SK-N-MC (cell line): ENCODE measurements at regions not wholly inside any gene's neighbourhood (a gene's known extent, or its start where the extent isn't known, plus 50 kb on each side); places are given as distances from the start of the nearest gene placed in this dataset.
"Not testable (repeated sequence)": the region's sequence is repeated elsewhere in the genome, so short reads cannot be mapped to it uniquely, and the experiment has no call there.

Experiments used
- DNase-seq: peaks from one replicate; pipeline ENCODE4 v3.0.0-alpha.2; 2011; ENCODE audit warnings: low read depth, low spot score
- H3K27ac ChIP-seq: fragments of 200-600 bp; sonication (generic); 2 replicates; pipeline ENCODE4 v1.5.1; 2016; ENCODE audit warnings: mixed run types
- H3K36me3 ChIP-seq: fragments of 200-600 bp; sonication (generic); 2 replicates; pipeline ENCODE4 v1.6.1; 2017; ENCODE audit warnings: antibody characterized with exemption, low read length, mixed read lengths; ENCODE audit not compliant: insufficient read depth
- H3K4me3 ChIP-seq: fragments of 200-600 bp; sonication (generic); 2 replicates; pipeline ENCODE4 v1.5.1; 2016
- H3K9ac ChIP-seq: fragments of 200-600 bp; sonication (generic); 2 replicates; pipeline ENCODE4 v1.8.0; 2017; ENCODE audit warnings: mixed run types, mixed read lengths; ENCODE audit not compliant: insufficient read length
- H3K9me3 ChIP-seq: fragments of 200-600 bp; sonication (generic); 2 replicates; pipeline ENCODE4 v1.6.1; 2017; ENCODE audit warnings: low read depth, mild to moderate bottlenecking, antibody characterized with exemption, low read length, moderate library complexity, mixed read lengths
- EZH2 ChIP-seq: fragments of 200-600 bp; sonication (generic); IDR thresholded peaks from one replicate; pipeline ENCODE4 v1.6.1; 2017; ENCODE audit warnings: antibody characterized with exemption
- FOXP2 ChIP-seq: optimal IDR thresholded peaks from 2 replicates; pipeline ENCODE3; 2011; ENCODE audit warnings: mild to moderate bottlenecking, moderate library complexity; ENCODE audit not compliant: insufficient read depth; ENCODE audit errors: extremely low read length, control extremely low read depth
- POLR2AphosphoS5 ChIP-seq: IDR thresholded peaks from 2 replicates; pipeline ENCODE4 v1.6.1; 2012; ENCODE audit warnings: mild to moderate bottlenecking, low read depth, low read length, borderline replicate concordance

DNA sequence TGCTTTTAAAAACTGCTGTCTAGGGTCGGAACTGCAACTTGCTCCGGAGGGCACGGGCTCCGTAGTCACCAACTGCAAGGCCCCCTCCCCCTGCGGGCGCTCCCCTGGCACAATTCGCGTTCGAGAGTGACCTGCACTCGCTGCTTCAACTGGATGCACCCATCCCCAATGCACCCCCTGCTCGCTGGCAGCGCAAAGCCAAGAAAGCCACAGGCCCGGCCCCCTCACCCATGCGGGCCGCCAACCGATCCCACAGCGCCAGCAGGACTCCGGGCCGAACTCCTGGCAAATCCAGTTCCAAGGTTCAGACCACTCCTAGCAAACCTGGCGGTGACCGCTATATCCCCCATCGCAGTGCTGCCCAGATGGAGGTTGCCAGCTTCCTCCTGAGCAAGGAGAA, 64.2 kb upstream of the GAS1 start:
- H3K9me3 ChIP-seq: no peaks in the 10 kb centered on the region
- no peak for DNase-seq
- no peak for TF ChIP-seq EZH2
- no peak for TF ChIP-seq FOXP2
- TF ChIP-seq POLR2AphosphoS5: no peak
- no peaks in the 10 kb centered on the region for H3K36me3 ChIP-seq
- no peak overlapping the region for H3K4me3 ChIP-seq
- H3K27ac ChIP-seq: no peak overlapping the region
- no peak overlapping the region for H3K9ac ChIP-seq

DNA sequence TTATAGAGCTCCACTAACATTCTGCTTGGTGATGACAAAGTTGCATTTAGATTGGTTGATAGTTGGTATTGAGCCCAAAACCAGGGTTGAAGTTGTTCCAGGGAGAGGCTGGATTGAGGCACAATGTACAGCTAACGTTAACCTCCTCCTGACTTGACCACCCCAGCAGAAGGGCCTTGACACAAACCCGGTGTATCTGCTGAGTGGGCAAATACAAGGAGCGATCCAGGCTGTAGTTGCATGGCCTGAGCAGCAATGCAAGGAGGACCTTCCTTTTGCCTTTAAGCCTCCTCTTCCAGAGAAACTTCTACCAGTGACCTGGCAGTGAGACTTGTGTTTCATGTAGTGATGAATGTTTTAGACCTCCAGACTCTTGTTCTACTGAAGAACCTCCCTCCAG, 66.2 kb upstream of the GAS1 start:
- Histone ChIP-seq H3K4me3 (no peak overlapping the region), H3K36me3 (no peaks in the 10 kb centered on the region), H3K9me3 (no peaks in the 10 kb centered on the region), H3K27ac (no peak overlapping the region), H3K9ac (no peak overlapping the region)
- DNase-seq: no peak
- TF ChIP-seq FOXP2 (no peak), POLR2AphosphoS5 (no peak), EZH2 (no peak)

DNA sequence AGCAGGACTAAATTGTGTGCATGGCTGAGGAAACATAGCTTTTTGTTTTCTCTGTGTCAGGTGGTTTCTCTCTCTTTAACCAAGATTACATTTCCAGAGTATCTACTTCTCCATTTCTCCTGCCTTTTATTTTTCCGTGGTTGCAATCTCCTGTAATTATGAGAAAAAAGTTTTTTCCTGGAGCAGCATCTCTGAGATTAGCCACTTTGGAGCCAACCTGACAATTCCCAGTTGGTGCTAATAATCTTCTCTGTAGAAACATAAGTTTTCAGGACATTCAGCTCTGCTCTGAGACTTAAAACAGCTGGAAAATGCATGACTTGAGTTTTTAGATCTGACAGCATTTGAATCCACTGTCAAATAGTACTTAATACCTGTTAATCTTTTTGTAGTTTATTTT, 67.1 kb upstream of the GAS1 start:
- Histone ChIP-seq H3K36me3 (no peaks in the 10 kb centered on the region), H3K27ac (no peak overlapping the region), H3K4me3 (no peak overlapping the region), H3K9ac (no peak overlapping the region), H3K9me3 (no peaks in the 10 kb centered on the region)
- no peak for DNase-seq
- no peak for TF ChIP-seq FOXP2
- TF ChIP-seq EZH2: no peak
- TF ChIP-seq POLR2AphosphoS5: no peak

DNA sequence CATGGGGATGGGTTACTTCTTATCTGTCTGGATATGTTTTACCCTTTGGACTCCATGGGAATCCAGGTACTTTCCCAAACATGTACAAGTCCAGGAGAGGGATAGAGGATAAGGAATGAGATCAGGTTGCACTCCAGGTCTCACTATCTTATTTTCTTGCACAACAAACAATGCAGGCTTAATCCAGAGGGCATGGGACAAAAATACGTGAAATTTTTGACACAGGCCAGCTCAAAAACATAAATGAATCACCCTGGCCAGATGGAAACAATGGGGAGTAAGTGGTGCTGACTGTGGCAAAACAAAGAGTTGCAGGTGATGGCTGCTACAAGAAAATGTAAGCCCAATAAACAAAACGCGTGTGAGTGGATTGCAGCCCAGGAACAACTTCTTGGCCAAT, 69.4 kb upstream of the GAS1 start:
- TF ChIP-seq EZH2: no peak
- no peak for TF ChIP-seq FOXP2
- no peak for TF ChIP-seq POLR2AphosphoS5
- Histone ChIP-seq H3K9ac (no peak overlapping the region), H3K27ac (no peak overlapping the region), H3K36me3 (no peaks in the 10 kb centered on the region), H3K4me3 (no peak overlapping the region), H3K9me3 (no peaks in the 10 kb centered on the region)
- no peak for DNase-seq

DNA sequence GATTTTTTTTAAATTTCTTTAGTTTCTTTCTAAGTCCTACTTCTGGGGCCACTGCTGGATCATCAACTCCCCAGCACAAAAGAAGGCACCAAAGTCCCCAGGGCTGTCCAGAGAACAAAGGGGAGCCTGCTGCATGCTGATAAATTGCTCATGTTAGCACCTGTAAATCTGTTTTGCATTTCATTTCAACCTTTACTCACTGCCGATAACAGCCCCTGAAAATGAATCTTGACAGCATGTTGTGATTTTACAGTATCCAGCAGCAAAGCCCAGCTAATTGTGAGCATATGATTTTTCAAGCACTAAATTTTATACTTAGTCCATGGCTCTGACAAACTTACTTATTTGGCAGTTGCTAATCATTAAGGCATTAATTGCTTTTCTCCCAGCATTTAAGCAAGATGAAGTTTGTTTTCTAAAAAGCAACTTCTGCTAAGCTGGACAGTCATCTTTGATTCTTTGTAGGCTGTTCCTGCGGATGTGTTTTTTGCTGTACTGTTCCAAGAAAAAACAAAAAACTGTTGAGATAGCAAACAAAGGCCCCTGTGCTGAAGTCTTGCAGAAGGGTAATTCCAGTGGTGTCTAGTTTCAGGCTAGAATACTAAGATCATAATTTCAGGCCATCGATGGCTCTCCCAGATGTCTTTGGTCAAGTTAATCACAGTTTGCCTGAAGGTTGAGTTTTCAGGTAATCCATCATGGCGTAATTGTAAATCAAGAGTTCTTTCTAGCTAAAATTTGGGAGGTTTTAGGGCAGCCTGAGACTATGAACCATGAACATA, 73.1 kb upstream of the GAS1 start:
- H3K9me3 ChIP-seq: no peaks in the 10 kb centered on the region
- H3K27ac ChIP-seq: no peak overlapping the region
- no peak for DNase-seq
- H3K9ac ChIP-seq: no peak overlapping the region
- H3K36me3 ChIP-seq: no peaks in the 10 kb centered on the region
- TF ChIP-seq EZH2: no peak
- TF ChIP-seq FOXP2: no peak
- no peak for TF ChIP-seq POLR2AphosphoS5
- H3K4me3 ChIP-seq: no peak overlapping the region

DNA sequence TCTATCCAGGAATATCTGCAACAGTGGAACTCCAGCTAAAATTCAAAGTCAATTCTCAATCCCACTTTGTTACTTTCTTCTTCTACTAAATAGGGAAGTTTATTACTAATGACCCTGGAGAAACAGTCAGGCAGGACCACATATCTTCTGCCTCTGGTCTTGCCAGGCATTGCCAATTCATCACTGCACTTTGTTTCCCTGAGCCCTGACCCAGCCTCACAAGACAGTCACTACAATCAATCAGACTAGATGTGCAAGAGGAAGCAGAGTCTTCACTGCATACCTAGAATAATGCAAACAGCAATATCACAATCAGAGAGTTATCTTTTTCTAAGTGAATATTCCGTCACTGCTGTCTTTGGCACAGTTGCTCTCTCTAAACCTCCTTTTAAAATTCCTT, 74.9 kb upstream of the GAS1 start:
- H3K36me3 ChIP-seq: no peaks in the 10 kb centered on the region
- no peak overlapping the region for H3K9ac ChIP-seq
- H3K9me3 ChIP-seq: 0 out of 2 replicates have a peak, but pooled peaks cover 3% of the 10 kb centered on the region
- H3K27ac ChIP-seq: no peak overlapping the region
- TF ChIP-seq POLR2AphosphoS5 (no peak), EZH2 (no peak)
- DNase-seq: no peak
- H3K4me3 ChIP-seq: no peak overlapping the region

DNA sequence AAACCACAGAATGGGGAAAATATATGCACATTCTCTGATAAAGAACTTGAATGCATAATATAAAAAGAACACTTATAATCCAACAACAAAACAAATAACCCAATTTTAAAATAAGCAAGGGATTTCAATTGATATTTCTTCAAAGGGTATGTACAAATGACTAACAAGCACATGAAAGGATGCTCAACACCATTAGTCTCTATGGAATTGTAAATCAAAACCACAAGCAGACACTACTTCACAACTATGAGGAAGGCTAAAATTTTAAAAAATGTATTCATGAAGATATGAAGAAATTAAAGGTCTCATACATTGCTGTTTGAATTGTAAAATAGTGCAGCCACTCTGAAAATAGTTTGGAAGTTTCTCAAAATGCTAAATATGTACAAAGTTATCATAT, 78.9 kb upstream of the GAS1 start:
- DNase-seq: no peak
- Histone ChIP-seq H3K9me3 (0 out of 2 replicates have a peak, but pooled peaks cover 3% of the 10 kb centered on the region), H3K4me3 (no peak overlapping the region), H3K36me3 (no peaks in the 10 kb centered on the region), H3K9ac (no peak overlapping the region), H3K27ac (no peak overlapping the region)
- TF ChIP-seq EZH2: no peak
- no peak for TF ChIP-seq FOXP2
- TF ChIP-seq POLR2AphosphoS5: no peak

DNA sequence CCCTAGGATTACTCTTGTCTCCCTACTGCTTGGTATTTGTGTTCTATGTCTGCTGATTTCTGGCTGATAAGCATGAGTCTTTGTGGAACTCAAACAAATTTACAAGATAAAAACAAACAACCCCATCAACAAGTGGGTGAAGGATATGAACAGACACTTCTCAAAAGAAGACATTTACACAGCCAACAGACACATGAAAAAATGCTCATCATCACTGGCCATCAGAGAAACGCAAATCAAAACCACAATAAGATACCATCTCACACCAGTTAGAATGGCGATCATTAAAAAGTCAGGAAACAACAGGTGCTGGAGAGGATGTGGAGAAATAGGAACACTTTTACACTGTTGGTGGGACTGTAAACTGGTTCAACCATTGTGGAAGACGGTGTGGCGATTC, 81.5 kb upstream of the GAS1 start:
- not testable (repeated sequence) for DNase-seq, H3K9me3 ChIP-seq, H3K27ac ChIP-seq, H3K4me3 ChIP-seq, H3K9ac ChIP-seq, H3K36me3 ChIP-seq

DNA sequence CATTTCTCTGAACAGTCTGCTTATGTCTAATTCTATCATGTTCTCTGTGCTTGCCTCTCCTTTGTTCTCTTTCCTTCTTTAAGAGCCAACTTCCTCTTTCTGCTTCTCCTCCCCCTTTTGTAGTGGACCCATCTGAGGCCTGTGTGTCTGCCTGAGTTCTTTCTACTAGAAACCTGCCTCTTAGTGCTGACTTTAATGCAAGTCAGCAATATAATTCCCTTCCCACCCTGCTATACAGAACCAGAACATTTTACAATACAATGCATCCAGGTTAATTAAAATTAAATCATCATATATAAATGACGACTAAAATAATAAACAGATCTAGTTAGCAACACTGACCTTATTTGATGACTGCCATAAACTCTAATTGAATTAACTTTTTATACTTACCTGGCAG, 82.6 kb upstream of the GAS1 start:
- DNase-seq: no peak
- no peak overlapping the region for H3K9ac ChIP-seq
- TF ChIP-seq POLR2AphosphoS5: no peak
- TF ChIP-seq FOXP2: no peak
- no peak for TF ChIP-seq EZH2
- H3K27ac ChIP-seq: no peak overlapping the region
- no peaks in the 10 kb centered on the region for H3K36me3 ChIP-seq
- no peak overlapping the region for H3K4me3 ChIP-seq
- 0 out of 2 replicates have a peak, but pooled peaks cover 3% of the 10 kb centered on the region for H3K9me3 ChIP-seq

DNA sequence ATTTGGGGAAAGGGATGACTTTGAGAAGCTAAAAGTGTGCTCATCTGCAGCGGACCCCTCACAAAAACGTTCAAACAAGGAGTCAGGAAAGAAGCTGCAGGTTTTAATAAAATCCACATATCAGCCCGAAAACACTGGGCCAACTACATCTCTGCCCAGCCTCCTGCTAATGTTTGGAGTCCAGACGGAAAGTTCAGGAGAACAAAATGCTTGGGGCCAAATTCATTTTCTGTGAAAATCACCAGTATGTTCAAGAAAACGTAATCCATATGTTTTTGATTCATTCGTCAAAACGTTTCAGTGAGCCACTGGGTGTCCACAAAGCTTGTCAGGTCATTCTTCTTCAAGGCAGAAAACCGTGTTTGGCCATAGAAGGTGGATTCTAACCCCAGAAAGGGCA, 87.5 kb upstream of the GAS1 start:
- TF ChIP-seq FOXP2: no peak
- TF ChIP-seq POLR2AphosphoS5: no peak
- no peak for TF ChIP-seq EZH2
- Histone ChIP-seq H3K36me3 (no peaks in the 10 kb centered on the region), H3K9ac (no peak overlapping the region), H3K9me3 (no peaks in the 10 kb centered on the region), H3K27ac (peak overlapping the region; percentile 82; the same call in 1 of the 2 replicates), H3K4me3 (peak overlapping the region; percentile 51)
- no peak for DNase-seq
